ENCODE measurements at regions not wholly inside any gene's neighbourhood (a gene's known extent, or its start where the extent isn't known, plus 50 kb on each side); places are given as distances from the start of the nearest gene placed in this dataset.

DNA sequence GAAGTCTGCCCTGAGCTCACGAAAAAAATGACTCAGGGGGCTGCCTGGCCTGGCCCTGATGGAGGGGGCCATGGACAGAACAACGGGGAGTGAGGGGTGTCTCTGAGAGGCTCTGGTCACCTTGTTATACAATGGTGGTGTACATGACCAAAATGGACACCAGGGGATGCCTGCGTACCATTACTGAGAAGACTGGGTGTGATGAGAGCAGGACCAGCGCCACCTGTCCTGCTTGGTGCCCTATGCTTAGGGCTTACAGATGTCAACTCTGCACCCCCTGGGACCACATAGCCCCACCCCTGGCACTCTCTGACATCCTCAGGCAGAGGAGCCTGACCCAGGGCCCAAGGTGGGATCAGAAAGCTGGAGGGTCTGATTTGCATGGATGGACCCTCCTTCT, 104.8 kb downstream of the ZNF280B start:
- H2BK120ac ChIP-seq (ENCODE audit: low read depth, low read length) = no peak overlapping the region
- no peak overlapping the region for H4K91ac ChIP-seq (ENCODE audit: insufficient read depth, low read depth, low read length)
- in situ Hi-C loops (cut with MboI; ENCODE audit: low sequenced_read_pairs) = no loop called here
- TF ChIP-seq BHLHE40 (IDR thresholded peaks at IDR 0.05; ENCODE audit: low read depth, low read length) = no peak
- TF ChIP-seq, protein P1, sequence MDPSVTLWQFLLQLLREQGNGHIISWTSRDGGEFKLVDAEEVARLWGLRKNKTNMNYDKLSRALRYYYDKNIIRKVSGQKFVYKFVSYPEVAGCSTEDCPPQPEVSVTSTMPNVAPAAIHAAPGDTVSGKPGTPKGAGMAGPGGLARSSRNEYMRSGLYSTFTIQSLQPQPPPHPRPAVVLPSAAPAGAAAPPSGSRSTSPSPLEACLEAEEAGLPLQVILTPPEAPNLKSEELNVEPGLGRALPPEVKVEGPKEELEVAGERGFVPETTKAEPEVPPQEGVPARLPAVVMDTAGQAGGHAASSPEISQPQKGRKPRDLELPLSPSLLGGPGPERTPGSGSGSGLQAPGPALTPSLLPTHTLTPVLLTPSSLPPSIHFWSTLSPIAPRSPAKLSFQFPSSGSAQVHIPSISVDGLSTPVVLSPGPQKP (IDR thresholded peaks at IDR 0.05; ENCODE audit: borderline replicate concordance, low read depth, low read length) = no peak
- no peak for TF ChIP-seq CEBPB (IDR thresholded peaks at IDR 0.05; ENCODE audit: low read depth, low read length)
- TF ChIP-seq POLR2A (IDR thresholded peaks at IDR 0.05; ENCODE audit: low read depth, low read length) = no peak
- no peak for TF ChIP-seq RFX5 (IDR thresholded peaks at IDR 0.05; ENCODE audit: low read depth, low read length)
- TF ChIP-seq, protein P2, sequence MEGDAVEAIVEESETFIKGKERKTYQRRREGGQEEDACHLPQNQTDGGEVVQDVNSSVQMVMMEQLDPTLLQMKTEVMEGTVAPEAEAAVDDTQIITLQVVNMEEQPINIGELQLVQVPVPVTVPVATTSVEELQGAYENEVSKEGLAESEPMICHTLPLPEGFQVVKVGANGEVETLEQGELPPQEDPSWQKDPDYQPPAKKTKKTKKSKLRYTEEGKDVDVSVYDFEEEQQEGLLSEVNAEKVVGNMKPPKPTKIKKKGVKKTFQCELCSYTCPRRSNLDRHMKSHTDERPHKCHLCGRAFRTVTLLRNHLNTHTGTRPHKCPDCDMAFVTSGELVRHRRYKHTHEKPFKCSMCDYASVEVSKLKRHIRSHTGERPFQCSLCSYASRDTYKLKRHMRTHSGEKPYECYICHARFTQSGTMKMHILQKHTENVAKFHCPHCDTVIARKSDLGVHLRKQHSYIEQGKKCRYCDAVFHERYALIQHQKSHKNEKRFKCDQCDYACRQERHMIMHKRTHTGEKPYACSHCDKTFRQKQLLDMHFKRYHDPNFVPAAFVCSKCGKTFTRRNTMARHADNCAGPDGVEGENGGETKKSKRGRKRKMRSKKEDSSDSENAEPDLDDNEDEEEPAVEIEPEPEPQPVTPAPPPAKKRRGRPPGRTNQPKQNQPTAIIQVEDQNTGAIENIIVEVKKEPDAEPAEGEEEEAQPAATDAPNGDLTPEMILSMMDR (conservative IDR thresholded peaks at IDR 0.05; ENCODE audit: low read depth, low read length) = no peak
- TF ChIP-seq, protein P3, sequence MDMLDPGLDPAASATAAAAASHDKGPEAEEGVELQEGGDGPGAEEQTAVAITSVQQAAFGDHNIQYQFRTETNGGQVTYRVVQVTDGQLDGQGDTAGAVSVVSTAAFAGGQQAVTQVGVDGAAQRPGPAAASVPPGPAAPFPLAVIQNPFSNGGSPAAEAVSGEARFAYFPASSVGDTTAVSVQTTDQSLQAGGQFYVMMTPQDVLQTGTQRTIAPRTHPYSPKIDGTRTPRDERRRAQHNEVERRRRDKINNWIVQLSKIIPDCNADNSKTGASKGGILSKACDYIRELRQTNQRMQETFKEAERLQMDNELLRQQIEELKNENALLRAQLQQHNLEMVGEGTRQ (IDR thresholded peaks at IDR 0.05; ENCODE audit: low read depth, low read length) = no peak
- BruUV-seq (replicated peaks) = no TSS peak
- CTCF ChIA-PET = interaction anchor here (0.6 to 1.0 kb wide), 2 partner anchors 19 to 726 kb away, joined by 3 to 4 read pairs; no protein-coding TSS in a partner anchor
- H3K4me2 ChIP-seq (ENCODE audit: low read depth, low read length) = no peak overlapping the region
- H2AK9ac ChIP-seq (replicated peaks; ENCODE audit: low read depth, low read length, poor library complexity) = no peak overlapping the region
- H3K18ac ChIP-seq (ENCODE audit: low read depth, low read length) = no peak overlapping the region
- dilution Hi-C loops (cut with HindIII; ENCODE audit: low sequenced_read_pairs, unreplicated experiment) = no loop called here
- POLR2A ChIA-PET (ENCODE audit: unreplicated experiment) = no interaction called here
- peaks cover 6% of the 10 kb centered on the region for H3K27me3 ChIP-seq (ENCODE audit: control insufficient read depth, insufficient read depth, low read length)
- DNase-seq (no peak), ATAC-seq (ENCODE audit: low read depth) (no peak)
- H3K36me3 ChIP-seq (ENCODE audit: control insufficient read depth, insufficient read depth, low read length) = no peaks in the 10 kb centered on the region
- 40% methylated on average over 2 of the region's 4 CpGs; no CpG with 5 or more reads in 1 of the 2 experiments for WGBS, 2 experiments (ENCODE audit: extremely low coverage in 2 of 2, insufficient read length in 1 of 2)
- H3K9ac ChIP-seq (ENCODE audit: low read depth, low read length) = no peak overlapping the region
- H2AFZ ChIP-seq (replicated peaks; ENCODE audit: low read length, poor library complexity) = no peak overlapping the region
- H3K56ac ChIP-seq (ENCODE audit: extremely low read depth, insufficient read depth, low read length) = no peak overlapping the region
- no peak overlapping the region for H2AK5ac ChIP-seq (ENCODE audit: low read depth, low read length)
- intact Hi-C loops (cut with micrococcal nuclease) = no loop called here
- H3K4me3 ChIP-seq (ENCODE audit: insufficient read depth, low read depth, low read length) = no peak overlapping the region
- no peaks in the 10 kb centered on the region for H3K9me1 ChIP-seq (ENCODE audit: insufficient read depth, low read length)
- H3K9me3 ChIP-seq (ENCODE audit: control insufficient read depth, insufficient read depth, low read length) = no peaks in the 10 kb centered on the region
- no peaks in the 10 kb centered on the region for H4K20me1 ChIP-seq (ENCODE audit: insufficient read depth, low read length)
- no peak overlapping the region for H3K27ac ChIP-seq (ENCODE audit: insufficient read depth, low read length)
- H3K4me1 ChIP-seq (ENCODE audit: control insufficient read depth, insufficient read depth, low read length) = no peaks in the 10 kb centered on the region
- no peak overlapping the region for H2BK20ac ChIP-seq (ENCODE audit: low read depth, low read length)
- no peak overlapping the region for H3K4ac ChIP-seq (ENCODE audit: low read depth, low read length)
- H3K23ac ChIP-seq (ENCODE audit: low read depth, low read length) = no peak overlapping the region
- no peak overlapping the region for H4K8ac ChIP-seq (ENCODE audit: low read depth in 2 of 2, low read length in 2 of 2)
- no peak overlapping the region for H3K14ac ChIP-seq (replicated peaks; ENCODE audit: low read depth, low read length)
- H2BK15ac ChIP-seq (ENCODE audit: low read depth, low read length) = no peak overlapping the region
- no peak overlapping the region for H4K5ac ChIP-seq (ENCODE audit: low read depth, low read length)
- no peak overlapping the region for H2BK5ac ChIP-seq (ENCODE audit: low read depth, low read length, poor library complexity, severe bottlenecking)
- no peaks in the 10 kb centered on the region for H3K79me1 ChIP-seq (ENCODE audit: low read depth in 1 of 2, low read length in 2 of 2)

All from IMR-90 (cell line).